ENCODE measurements at regions not wholly inside any gene's neighbourhood (a gene's known extent, or its start where the extent isn't known, plus 50 kb on each side); places are given as distances from the start of the nearest gene placed in this dataset.
"Not testable (repeated sequence)": the region's sequence is repeated elsewhere in the genome, so short reads cannot be mapped to it uniquely, and the experiment has no call there.

- TF ChIP-seq, protein P1, sequence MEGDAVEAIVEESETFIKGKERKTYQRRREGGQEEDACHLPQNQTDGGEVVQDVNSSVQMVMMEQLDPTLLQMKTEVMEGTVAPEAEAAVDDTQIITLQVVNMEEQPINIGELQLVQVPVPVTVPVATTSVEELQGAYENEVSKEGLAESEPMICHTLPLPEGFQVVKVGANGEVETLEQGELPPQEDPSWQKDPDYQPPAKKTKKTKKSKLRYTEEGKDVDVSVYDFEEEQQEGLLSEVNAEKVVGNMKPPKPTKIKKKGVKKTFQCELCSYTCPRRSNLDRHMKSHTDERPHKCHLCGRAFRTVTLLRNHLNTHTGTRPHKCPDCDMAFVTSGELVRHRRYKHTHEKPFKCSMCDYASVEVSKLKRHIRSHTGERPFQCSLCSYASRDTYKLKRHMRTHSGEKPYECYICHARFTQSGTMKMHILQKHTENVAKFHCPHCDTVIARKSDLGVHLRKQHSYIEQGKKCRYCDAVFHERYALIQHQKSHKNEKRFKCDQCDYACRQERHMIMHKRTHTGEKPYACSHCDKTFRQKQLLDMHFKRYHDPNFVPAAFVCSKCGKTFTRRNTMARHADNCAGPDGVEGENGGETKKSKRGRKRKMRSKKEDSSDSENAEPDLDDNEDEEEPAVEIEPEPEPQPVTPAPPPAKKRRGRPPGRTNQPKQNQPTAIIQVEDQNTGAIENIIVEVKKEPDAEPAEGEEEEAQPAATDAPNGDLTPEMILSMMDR (IDR thresholded peaks at IDR 0.05; ENCODE audit: low read depth, low read length): not testable (repeated sequence)
- TF ChIP-seq POLR2A (IDR thresholded peaks at IDR 0.05; ENCODE audit: extremely low read depth, insufficient read length): not testable (repeated sequence)
Measured at GRCh38 chrX:73914792-73915191, 62.3 kb upstream of the XIST start.

Measured in NB4 (cell line).